Caco-2 (cell line): ENCODE measurements at regions not wholly inside any gene's neighbourhood (a gene's known extent, or its start where the extent isn't known, plus 50 kb on each side); places are given as distances from the start of the nearest gene placed in this dataset.

Source experiments
- BruUV-seq: library from RNA; stranded (reverse); fragments of 400-500 nt; replicated peaks from 2 replicates; lab custom pipeline; 2021; lab: Mats Ljungman, UMichigan
- CTCF ChIA-PET: fragments of 300-600 bp; sonication (Branson Sonifier 250); formaldehyde crosslinking; loops from one replicate; lab custom pipeline; 2022; ENCODE audit warnings: antibody characterized with exemption; lab: Charles Lee
- POLR2A ChIA-PET: fragments of 300-600 bp; sonication (Branson Sonifier 250); formaldehyde crosslinking; loops from one replicate; lab custom pipeline; 2022; ENCODE audit warnings: antibody characterized with exemption; lab: Charles Lee
- DNase-seq, 2 experiments: peaks; one replicate each; pipeline versions ENCODE4 v3.0.0 to v3.0.0-alpha.2; 2020 to 2022
- H3K27me3 ChIP-seq: replicated peaks from 2 replicates; pipeline ENCODE4 v1.6.0; 2011; ENCODE audit warnings: low read length; ENCODE audit not compliant: control insufficient read depth, insufficient read depth
- H3K36me3 ChIP-seq: 2 replicates; pipeline ENCODE4 v1.5.1; 2011; ENCODE audit warnings: low read length; ENCODE audit not compliant: control insufficient read depth, insufficient read depth
- H3K4me1 ChIP-seq: fragments of 250-450 bp; sonication (Bioruptor Pico); 2 replicates; pipeline ENCODE4 v1.5.1; 2020; ENCODE audit warnings: mild to moderate bottlenecking
- H3K4me3 ChIP-seq: 2 replicates; pipeline ENCODE4 v1.5.1; 2011; ENCODE audit warnings: low read depth, mild to moderate bottlenecking, control low read depth, low read length
- H3K9me3 ChIP-seq: fragments of 250-450 bp; sonication (Bioruptor Pico); 2 replicates; pipeline ENCODE4 v1.5.1; 2020; ENCODE audit warnings: mild to moderate bottlenecking, moderate library complexity
- H3K27ac Mint-ChIP-seq: one replicate; pipeline ENCODE4 v1.8.0; 2022; ENCODE audit warnings: mixed read lengths; ENCODE audit not compliant: unreplicated experiment
- H3K27me3 Mint-ChIP-seq: one replicate; pipeline ENCODE4 v1.8.0; 2022; ENCODE audit warnings: mixed read lengths; ENCODE audit not compliant: insufficient read depth, unreplicated experiment
- H3K36me3 Mint-ChIP-seq: one replicate; pipeline ENCODE4 v1.8.0; 2022; ENCODE audit warnings: mild to moderate bottlenecking, mixed read lengths; ENCODE audit not compliant: insufficient read depth, unreplicated experiment
- H3K4me1 Mint-ChIP-seq: one replicate; pipeline ENCODE4 v1.8.0; 2022; ENCODE audit warnings: low read depth, mixed read lengths; ENCODE audit not compliant: unreplicated experiment
- H3K4me3 Mint-ChIP-seq: one replicate; pipeline ENCODE4 v1.8.0; 2022; ENCODE audit warnings: mild to moderate bottlenecking, moderate library complexity, mixed read lengths; ENCODE audit not compliant: unreplicated experiment
- H3K9me3 Mint-ChIP-seq: one replicate; pipeline ENCODE4 v1.8.0; 2022; ENCODE audit warnings: mixed read lengths; ENCODE audit not compliant: unreplicated experiment
- CTCF ChIP-seq, 2 experiments: fragments of 200-600 bp in 1 of 2; IDR thresholded peaks; 1 replicate in 1 of 2; 2 replicates in 1 of 2; pipeline versions ENCODE4 v1.5.1 to v1.8.0; 2011 to 2022; ENCODE audit warnings: antibody characterized with exemption in 1 of 2, control low read depth in 1 of 2, inconsistent platforms in 1 of 2, low read depth in 1 of 2, low read length in 1 of 2, mild to moderate bottlenecking in 1 of 2, moderate library complexity in 1 of 2; ENCODE audit not compliant: insufficient read depth in 1 of 2, severe bottlenecking in 1 of 2, unreplicated experiment in 1 of 2
- intact Hi-C: fragments of 100-400 bp; cut with micrococcal nuclease; formaldehyde crosslinking; loops from one replicate; pipeline ENCODE4 v1.10.0; 2022; ENCODE audit not compliant: unreplicated experiment

GRCh38 chr20:16178546-16179135, 394.6 kb downstream of the KIF16B start:
- ChIA-PET POLR2A (no interaction called here), CTCF (no interaction called here)
- no peak overlapping the region for H3K27ac Mint-ChIP-seq
- no peak overlapping the region for H3K4me3 Mint-ChIP-seq
- H3K36me3 Mint-ChIP-seq = no peaks in the 10 kb centered on the region
- no peaks in the 10 kb centered on the region for H3K4me1 Mint-ChIP-seq
- Histone ChIP-seq H3K4me1 (no peaks in the 10 kb centered on the region), H3K4me3 (no peak overlapping the region), H3K9me3 (no peaks in the 10 kb centered on the region), H3K27me3 (no peaks in the 10 kb centered on the region; the same call in 1 of the 2 replicates), H3K36me3 (no peaks in the 10 kb centered on the region)
- no peaks in the 10 kb centered on the region for H3K27me3 Mint-ChIP-seq
- intact Hi-C loops = no loop called here
- no peak for DNase-seq
- H3K9me3 Mint-ChIP-seq = peaks cover 23% of the 10 kb centered on the region
- TF ChIP-seq CTCF (IDR thresholded peaks at IDR 0.05; ENCODE audit: insufficient read depth in 1 of 2, low read depth in 1 of 2, low read length in 1 of 2, severe bottlenecking in 1 of 2, unreplicated experiment in 1 of 2) = no peak
- BruUV-seq = no TSS peak

GRCh38 chr20:16175322-16175961, 397.8 kb downstream of the KIF16B start:
- H3K9me3 ChIP-seq = no peaks in the 10 kb centered on the region
- H3K4me3 Mint-ChIP-seq = no peak overlapping the region
- no peaks in the 10 kb centered on the region for H3K4me1 Mint-ChIP-seq
- H3K36me3 ChIP-seq = no peaks in the 10 kb centered on the region
- no TSS peak for BruUV-seq
- peaks cover 10% of the 10 kb centered on the region for H3K9me3 Mint-ChIP-seq
- intact Hi-C loops = no loop called here
- no peaks in the 10 kb centered on the region for H3K36me3 Mint-ChIP-seq
- no peaks in the 10 kb centered on the region; the same call in 1 of the 2 replicates for H3K27me3 ChIP-seq
- ChIA-PET CTCF (no interaction called here), POLR2A (interaction anchor here (0.7 kb wide), 1 partner anchor 322 kb away, joined by 4 read pairs; no protein-coding TSS in a partner anchor)
- no peak overlapping the region for H3K4me3 ChIP-seq
- DNase-seq = no peak
- TF ChIP-seq CTCF (IDR thresholded peaks at IDR 0.05; ENCODE audit: insufficient read depth in 1 of 2, low read depth in 1 of 2, low read length in 1 of 2, severe bottlenecking in 1 of 2, unreplicated experiment in 1 of 2) = no peak
- H3K27ac Mint-ChIP-seq = no peak overlapping the region
- H3K27me3 Mint-ChIP-seq = peaks cover 10% of the 10 kb centered on the region
- H3K4me1 ChIP-seq = no peaks in the 10 kb centered on the region

GRCh38 chr20:16174311-16174710, 398.9 kb downstream of the KIF16B start:
- H3K27ac Mint-ChIP-seq = no peak overlapping the region
- no peaks in the 10 kb centered on the region for H3K36me3 Mint-ChIP-seq
- TF ChIP-seq CTCF (IDR thresholded peaks at IDR 0.05; ENCODE audit: insufficient read depth in 1 of 2, low read depth in 1 of 2, low read length in 1 of 2, severe bottlenecking in 1 of 2, unreplicated experiment in 1 of 2) = no peak

More at GRCh38 chr20:16174311-16174710, 398.9 kb downstream of the KIF16B start:
- no peaks in the 10 kb centered on the region for H3K4me1 ChIP-seq
- Mint-ChIP-seq H3K4me1 (no peaks in the 10 kb centered on the region), H3K4me3 (no peak overlapping the region), H3K9me3 (no peaks in the 10 kb centered on the region), H3K27me3 (peaks cover 10% of the 10 kb centered on the region)
- POLR2A ChIA-PET = no interaction called here
- DNase-seq = no peak
- no TSS peak for BruUV-seq
- H3K9me3 ChIP-seq = no peaks in the 10 kb centered on the region
- intact Hi-C loops = no loop called here
- H3K4me3 ChIP-seq = no peak overlapping the region
- CTCF ChIA-PET = no interaction called here
- H3K27me3 ChIP-seq = peaks cover under 1% of the 10 kb centered on the region
- H3K36me3 ChIP-seq = no peaks in the 10 kb centered on the region
